HepG2 (cell line): ENCODE measurements at regions not wholly inside any gene's neighbourhood (a gene's known extent, or its start where the extent isn't known, plus 50 kb on each side); places are given as distances from the start of the nearest gene placed in this dataset.
"Not testable (repeated sequence)": the region's sequence is repeated elsewhere in the genome, so short reads cannot be mapped to it uniquely, and the experiment has no call there.

ENCODE experiments used
- NR2C2 ChIP-seq: sonication (generic); formaldehyde crosslinking; IDR thresholded peaks from 2 replicates; pipeline ENCODE4 v1.4.0; 2020; ENCODE audit warnings: missing genetic modification reagents, mild to moderate bottlenecking, moderate library complexity, borderline replicate concordance
- SRF ChIP-seq: IDR thresholded peaks from 2 replicates; pipeline ENCODE4 v1.6.1; 2011; ENCODE audit warnings: mild to moderate bottlenecking, low read depth, low read length, moderate library complexity

- TF ChIP-seq NR2C2, SRF: not testable (repeated sequence)
Measured at GRCh38 chr10:53155674-53156073, 383.1 kb upstream of the MBL2 start.
